Upper lobe of left lung (tissue), 6 donors: ENCODE measurements at regions not wholly inside any gene's neighbourhood (a gene's known extent, or its start where the extent isn't known, plus 50 kb on each side); places are given as distances from the start of the nearest gene placed in this dataset.
A peak's percentile ranks its signal among the peaks of the same experiment; 100 is the strongest.

Experiments used
- ATAC-seq, 2 donors: fragments of 200-7000 bp; cut with Tn5 transposase; one replicate each; pipeline ENCODE4 v1.9.1; 2022; ENCODE audit warnings: mild to moderate bottlenecking in 2 of 2, moderate library complexity in 2 of 2; ENCODE audit not compliant: low FRiP score in 2 of 2
- DNase-seq, 2 donors: peaks; one replicate each; pipeline ENCODE4 v3.0.0-alpha.2; 2019 to 2020
- H3K27ac ChIP-seq, 4 donors: fragments of 200-600 bp; sonication (generic); one replicate each; pipeline ENCODE4 v1.5.1; 2016 to 2019
- H3K27me3 ChIP-seq, 4 donors: fragments of 200-600 bp; sonication (generic); one replicate each; pipeline ENCODE4 v1.5.1; 2017 to 2019
- H3K36me3 ChIP-seq, 4 donors: fragments of 200-600 bp; sonication (generic); one replicate each; pipeline ENCODE4 v1.5.1; 2016 to 2019
- H3K4me1 ChIP-seq, 4 donors: fragments of 200-600 bp; sonication (generic); one replicate each; pipeline ENCODE4 v1.5.1; 2018 to 2019
- H3K4me3 ChIP-seq, 4 donors: fragments of 200-600 bp; sonication (generic); one replicate each; pipeline ENCODE4 v1.5.1; 2017 to 2019; ENCODE audit warnings: mild to moderate bottlenecking in 2 of 4, moderate library complexity in 1 of 4
- H3K9me3 ChIP-seq, 4 donors: fragments of 200-600 bp; sonication (generic); one replicate each; pipeline ENCODE4 v1.5.1; 2018 to 2019
- CTCF ChIP-seq, 6 experiments: fragments of 450-650 bp in 4 of 6; fragments of 200-600 bp in 2 of 6; sonication (generic) in 2 of 6; IDR thresholded peaks; one replicate each; pipeline ENCODE4 v1.5.1; 2016 to 2019; ENCODE audit warnings: antibody characterized with exemption in 6 of 6
- EP300 ChIP-seq, 4 donors: sonication (generic); formaldehyde crosslinking; IDR thresholded peaks; one replicate each; pipeline ENCODE4 v1.5.1; 2017; ENCODE audit warnings: antibody characterized with exemption in 4 of 4, control low read depth in 2 of 4
- POLR2A ChIP-seq, 4 donors: fragments of 450-650 bp; IDR thresholded peaks; one replicate each; pipeline ENCODE4 v1.5.1; 2016 to 2017; ENCODE audit warnings: antibody characterized with exemption in 4 of 4, mild to moderate bottlenecking in 2 of 4
- POLR2AphosphoS5 ChIP-seq, 2 donors: sonication (generic); formaldehyde crosslinking; IDR thresholded peaks; one replicate each; pipeline ENCODE4 v1.5.1; 2017; ENCODE audit warnings: antibody characterized with exemption in 2 of 2
- WGBS, 2 donors: methylation state at CpG; one replicate each; pipeline ENCODE4 v1.1.5; 2017 to 2018; 5-methylcytosine and 5-hydroxymethylcytosine counted together
- donor health status: DM: no; HTN: no; CAD: no; lungs with moderate emphysema.
- donor health status: DM: no; HTN: yes; CAD: no; lungs with severe emphysema.

GRCh38 chr1:47669081-47669585 lies 231.3 kb downstream of the FOXD2 start:
- WGBS, 2 donors: 94 to 96% methylated on average over 10 of the region's 10 CpGs
- H3K27ac ChIP-seq: no peak overlapping the region
- TF ChIP-seq CTCF (IDR thresholded peaks at IDR 0.05) (no peak), POLR2A (IDR thresholded peaks at IDR 0.05) (no peak), EP300 (IDR thresholded peaks at IDR 0.05) (no peak), POLR2AphosphoS5 (IDR thresholded peaks at IDR 0.05) (no peak)
- DNase-seq (peak in 1 of 2 donors; percentile 5), ATAC-seq (no peak)
- no peaks in the 10 kb centered on the region for H3K27me3 ChIP-seq
- H3K4me1 ChIP-seq: no peaks in the 10 kb centered on the region
- H3K36me3 ChIP-seq: no peaks in the 10 kb centered on the region
- no peak overlapping the region for H3K4me3 ChIP-seq
- H3K9me3 ChIP-seq: no peaks in the 10 kb centered on the region

- TF ChIP-seq POLR2AphosphoS5 (IDR thresholded peaks at IDR 0.05) (no peak), POLR2A (IDR thresholded peaks at IDR 0.05) (no peak), EP300 (IDR thresholded peaks at IDR 0.05) (no peak), CTCF (IDR thresholded peaks at IDR 0.05) (no peak)
- DNase-seq (no peak), ATAC-seq (no peak)
- Histone ChIP-seq H3K4me3 (no peak overlapping the region), H3K27me3 (no peaks in the 10 kb centered on the region), H3K9me3 (no peaks in the 10 kb centered on the region), H3K36me3 (no peaks in the 10 kb centered on the region), H3K27ac (no peak overlapping the region), H3K4me1 (no peaks in the 10 kb centered on the region)
Observed at GRCh38 chr1:47672622-47673021, 234.8 kb downstream of the FOXD2 start.

- Histone ChIP-seq H3K36me3 (no peaks in the 10 kb centered on the region), H3K4me3 (no peak overlapping the region), H3K27me3 (no peaks in the 10 kb centered on the region), H3K4me1 (no peaks in the 10 kb centered on the region), H3K27ac (no peak overlapping the region), H3K9me3 (no peaks in the 10 kb centered on the region)
- ATAC-seq (no peak), DNase-seq (no peak)
- TF ChIP-seq POLR2A (IDR thresholded peaks at IDR 0.05) (no peak), CTCF (IDR thresholded peaks at IDR 0.05) (no peak), EP300 (IDR thresholded peaks at IDR 0.05) (no peak), POLR2AphosphoS5 (IDR thresholded peaks at IDR 0.05) (no peak)
Observed at GRCh38 chr1:47674189-47674588, 236.3 kb downstream of the FOXD2 start.

GRCh38 chr1:47675047-47675675 lies 237.3 kb downstream of the FOXD2 start:
- no peaks in the 10 kb centered on the region for H3K4me1 ChIP-seq
- TF ChIP-seq EP300 (IDR thresholded peaks at IDR 0.05) (no peak), CTCF (IDR thresholded peaks at IDR 0.05) (no peak), POLR2AphosphoS5 (IDR thresholded peaks at IDR 0.05) (no peak), POLR2A (IDR thresholded peaks at IDR 0.05) (no peak)
- DNase-seq (no peak), ATAC-seq (no peak)
- no peak overlapping the region for H3K27ac ChIP-seq
- H3K27me3 ChIP-seq: no peaks in the 10 kb centered on the region
- H3K36me3 ChIP-seq: no peaks in the 10 kb centered on the region
- 94 to 97% methylated on average over 3 of the region's 3 CpGs for WGBS, 2 donors
- no peaks in the 10 kb centered on the region for H3K9me3 ChIP-seq
- H3K4me3 ChIP-seq: no peak overlapping the region

- no peak overlapping the region for H3K4me3 ChIP-seq
- no peak overlapping the region for H3K27ac ChIP-seq
- ATAC-seq (no peak), DNase-seq (peak in 1 of 2 donors; percentile 32)
- no peaks in the 10 kb centered on the region for H3K27me3 ChIP-seq
- H3K9me3 ChIP-seq: no peaks in the 10 kb centered on the region
- TF ChIP-seq EP300 (IDR thresholded peaks at IDR 0.05) (no peak), CTCF (IDR thresholded peaks at IDR 0.05) (no peak), POLR2A (IDR thresholded peaks at IDR 0.05) (no peak), POLR2AphosphoS5 (IDR thresholded peaks at IDR 0.05) (no peak)
- 94 to 97% methylated on average over 11 of the region's 11 CpGs for WGBS, 2 donors
- H3K4me1 ChIP-seq: no peaks in the 10 kb centered on the region
- H3K36me3 ChIP-seq: no peaks in the 10 kb centered on the region
Observed at GRCh38 chr1:47675721-47676120, 237.9 kb downstream of the FOXD2 start.
